DLD1 (cell line): ENCODE measurements at regions not wholly inside any gene's neighbourhood (a gene's known extent, or its start where the extent isn't known, plus 50 kb on each side); places are given as distances from the start of the nearest gene placed in this dataset.

Source experiments
- in situ Hi-C: cut with HindIII; loops from 2 replicates; pipeline ENCODE4 v1.10.0; 2017; ENCODE audit warnings: low sequenced_read_pairs

DNA sequence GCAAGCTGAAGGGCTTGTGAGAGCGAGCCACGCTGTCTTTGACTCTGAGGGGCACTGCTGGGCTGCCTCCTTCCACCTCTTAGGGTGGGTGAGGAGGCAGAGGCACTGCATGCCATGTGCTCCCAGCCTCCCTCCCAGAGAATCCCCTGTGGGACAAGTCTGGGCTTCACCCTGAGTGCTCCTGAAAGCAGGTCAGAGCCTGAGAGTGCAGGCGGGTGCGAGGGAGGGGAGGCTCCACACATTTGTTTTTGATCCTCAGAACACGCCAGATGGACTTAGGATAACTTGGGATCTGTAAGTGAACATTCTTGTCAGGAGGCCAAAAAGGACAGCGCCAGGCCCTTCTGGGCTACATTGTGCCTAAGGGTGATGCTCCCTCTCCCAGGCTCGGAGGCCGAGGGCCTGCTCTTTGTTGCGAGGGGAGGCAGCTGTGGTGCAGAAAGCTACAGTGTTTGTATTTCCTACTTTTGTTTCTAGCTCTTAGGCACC is 155.4 kb downstream of the TMX1 start:
- in situ Hi-C loops: no loop called here

DNA sequence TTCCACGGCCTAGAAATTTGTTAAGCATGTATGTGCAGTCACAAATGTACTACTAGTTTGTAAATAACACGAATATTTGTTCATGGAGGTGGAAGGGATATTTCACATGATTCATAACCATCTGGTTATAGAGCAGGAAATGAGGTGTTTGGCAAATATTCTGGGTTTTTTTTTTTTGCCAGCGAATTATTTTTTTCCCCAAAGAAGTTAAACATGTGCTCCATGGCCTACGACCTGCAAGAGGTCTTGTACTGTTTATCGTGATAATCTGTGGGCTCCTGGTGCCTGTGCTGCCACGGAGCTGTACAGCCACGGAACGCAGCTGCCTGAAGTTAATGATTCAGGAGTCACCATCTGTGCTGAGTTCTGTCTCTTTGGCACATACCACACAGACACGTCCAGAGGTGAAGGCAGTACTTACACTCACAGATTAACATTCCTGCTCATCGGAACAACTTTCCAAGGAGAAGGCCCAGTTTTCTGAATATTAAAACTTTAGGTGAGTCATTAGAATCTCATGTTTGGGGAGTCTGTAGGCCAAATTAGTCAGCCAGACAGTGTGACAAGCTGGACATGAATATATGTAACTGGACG is 156.3 kb downstream of the TMX1 start:
- in situ Hi-C loops: no loop called here

DNA sequence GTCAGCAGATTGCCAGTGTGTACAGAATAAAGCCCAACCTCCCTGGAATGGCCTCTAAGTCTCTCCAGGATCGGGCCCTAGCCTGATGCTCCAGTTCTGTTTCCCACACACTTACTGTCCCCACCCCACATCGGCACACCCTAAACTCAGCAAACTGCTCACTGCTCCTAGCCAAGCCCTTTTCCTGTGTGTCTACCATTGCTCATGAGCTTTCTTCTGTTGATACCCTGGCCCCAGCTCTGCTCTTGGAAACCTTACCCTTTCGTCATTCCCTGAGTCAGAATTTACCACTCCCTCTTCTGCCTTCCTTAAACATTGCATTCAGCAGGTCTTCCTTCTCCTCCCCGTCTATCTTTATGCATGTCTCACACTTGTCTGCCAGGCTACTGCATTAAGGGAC is 158.9 kb downstream of the TMX1 start:
- in situ Hi-C loops: no loop called here

DNA sequence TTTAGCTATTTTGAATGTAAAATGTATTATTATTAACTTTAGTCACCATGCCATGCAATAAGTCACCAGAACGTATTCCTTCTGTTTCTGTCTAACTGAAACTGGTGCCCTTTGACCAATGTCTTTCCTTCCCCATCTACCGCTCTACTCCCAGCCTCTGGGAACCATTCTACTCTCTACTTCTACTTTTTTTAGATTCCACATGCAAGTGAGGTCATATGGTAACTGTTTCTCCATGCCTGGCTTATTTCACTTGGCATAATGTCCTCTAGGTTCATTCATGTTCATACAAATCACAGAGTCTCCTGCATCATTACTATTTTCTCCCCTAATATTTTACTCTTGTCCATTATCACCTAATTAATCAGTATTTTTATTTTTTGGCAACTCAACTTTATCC is 160.1 kb downstream of the TMX1 start:
- in situ Hi-C loops: no loop called here

DNA sequence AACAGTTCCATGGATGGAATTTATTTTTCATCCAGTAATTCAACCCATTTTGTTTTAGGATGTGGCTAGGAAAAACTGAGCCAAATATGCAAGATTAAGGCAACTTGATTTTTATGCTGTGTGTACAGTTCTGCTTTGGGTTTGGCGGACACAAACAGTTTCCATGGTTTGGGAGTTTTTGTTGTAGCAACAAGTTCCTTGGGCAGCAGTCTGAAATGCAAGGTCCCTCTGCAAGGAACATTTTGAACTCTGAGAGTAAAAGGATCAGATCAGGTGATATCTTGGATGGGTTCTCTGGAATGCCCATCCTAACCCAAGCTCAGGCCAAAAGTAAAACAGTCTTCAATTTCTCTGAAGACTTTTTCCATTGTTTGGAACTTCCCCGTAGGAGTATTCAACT is 161.2 kb downstream of the TMX1 start:
- in situ Hi-C loops: no loop called here

DNA sequence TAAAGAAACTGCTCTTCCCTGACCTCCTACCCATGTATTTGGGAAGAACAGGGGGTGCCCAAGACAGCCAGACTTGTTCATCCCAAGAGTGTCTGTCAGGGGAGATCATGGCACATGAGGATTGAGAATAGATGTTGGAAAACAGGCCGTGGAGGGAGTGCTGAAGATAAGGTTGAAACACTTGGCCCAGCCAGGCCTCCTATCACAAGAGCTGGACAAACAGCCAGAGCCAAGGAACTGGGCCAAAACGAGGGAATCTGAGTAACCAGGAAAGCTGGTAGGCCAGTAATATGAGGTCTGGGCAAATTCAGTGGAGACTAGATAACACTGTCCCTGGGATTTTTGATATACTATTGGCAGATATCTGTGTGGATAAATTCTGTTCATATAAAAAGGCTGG is 161.7 kb downstream of the TMX1 start:
- in situ Hi-C loops: no loop called here

DNA sequence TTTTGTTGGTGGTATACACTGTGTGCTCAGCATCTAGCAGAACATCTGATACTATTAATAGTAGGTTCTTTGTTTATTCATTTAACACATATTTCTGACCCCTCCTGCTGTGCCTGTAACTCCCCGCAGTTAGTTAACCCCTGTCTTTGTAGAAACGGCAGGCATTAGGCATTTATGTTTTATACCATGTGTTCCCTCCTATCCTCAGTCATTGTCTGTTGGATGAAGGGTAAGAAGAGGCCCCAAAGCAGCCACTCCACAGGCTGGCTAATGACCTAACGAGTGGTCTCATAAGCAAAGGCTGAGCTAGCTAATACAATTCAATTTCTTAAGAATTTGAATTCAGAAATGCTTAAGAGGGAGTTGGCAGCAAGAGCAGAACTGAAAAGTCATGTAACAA is 170.8 kb downstream of the TMX1 start:
- in situ Hi-C loops: no loop called here

DNA sequence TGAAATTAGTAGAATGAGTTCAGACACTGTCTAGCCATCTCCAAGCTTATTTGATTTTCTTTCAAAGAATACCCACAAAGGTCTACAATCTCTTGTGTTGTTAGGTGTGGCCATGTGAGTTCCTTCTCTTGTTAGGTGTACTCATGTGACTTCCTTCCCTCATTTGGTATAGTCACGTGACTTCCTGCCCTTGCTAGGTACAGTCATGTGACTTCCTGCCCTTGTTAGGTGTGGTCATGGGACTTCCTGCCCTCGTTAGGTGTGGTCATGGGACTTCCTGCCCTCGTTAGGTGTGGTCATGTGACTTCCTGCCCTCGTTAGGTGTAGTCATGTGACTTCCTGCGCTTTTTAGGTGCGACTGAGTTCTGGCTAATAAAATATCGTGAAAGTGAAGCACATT is 179.6 kb downstream of the TMX1 start:
- in situ Hi-C loops: loop anchor here (10.0 kb wide), 1 partner anchor 365 kb away; no protein-coding TSS in a partner anchor

DNA sequence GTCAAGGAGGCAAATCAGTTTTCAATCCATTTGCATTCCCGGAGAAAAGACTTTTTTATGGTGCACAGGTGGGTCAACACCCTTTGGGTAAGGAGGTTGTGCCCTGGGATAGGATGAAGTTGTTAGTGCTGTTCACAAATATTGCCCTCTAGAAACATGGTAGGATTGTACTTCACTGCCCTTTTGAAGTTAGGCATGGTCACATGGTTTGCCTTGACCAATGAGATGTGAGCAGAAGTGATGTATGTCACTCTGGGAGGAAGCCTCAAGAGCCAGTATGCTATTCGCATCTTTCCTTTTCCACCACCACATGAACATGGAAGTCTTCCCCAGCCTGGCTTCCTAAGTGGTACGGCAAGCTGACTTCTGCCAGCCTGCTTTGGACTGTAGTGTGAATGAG is 182.7 kb downstream of the TMX1 start:
- in situ Hi-C loops: loop anchor here (10.0 kb wide), 1 partner anchor 362 kb away; no protein-coding TSS in a partner anchor

DNA sequence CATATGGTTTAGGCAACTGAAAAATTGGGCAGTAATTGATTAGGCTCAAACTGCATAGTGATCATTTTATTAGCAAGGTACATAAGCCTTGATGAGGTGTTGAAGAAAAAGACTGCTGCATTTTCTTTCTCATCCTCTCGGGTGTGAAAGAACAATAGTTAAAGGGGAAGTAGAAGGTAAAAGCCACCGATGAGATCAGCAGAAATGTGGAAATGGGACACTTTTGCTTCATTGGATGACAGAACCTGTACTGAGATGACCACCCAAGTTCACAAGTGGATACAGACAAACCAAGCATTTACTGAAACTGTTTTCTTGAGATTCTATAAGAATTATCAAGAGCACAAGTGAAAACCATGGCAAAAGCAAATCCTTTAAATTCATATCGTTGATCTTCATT is 184.0 kb downstream of the TMX1 start:
- in situ Hi-C loops: loop anchor here (10.0 kb wide), 1 partner anchor 361 kb away; no protein-coding TSS in a partner anchor

DNA sequence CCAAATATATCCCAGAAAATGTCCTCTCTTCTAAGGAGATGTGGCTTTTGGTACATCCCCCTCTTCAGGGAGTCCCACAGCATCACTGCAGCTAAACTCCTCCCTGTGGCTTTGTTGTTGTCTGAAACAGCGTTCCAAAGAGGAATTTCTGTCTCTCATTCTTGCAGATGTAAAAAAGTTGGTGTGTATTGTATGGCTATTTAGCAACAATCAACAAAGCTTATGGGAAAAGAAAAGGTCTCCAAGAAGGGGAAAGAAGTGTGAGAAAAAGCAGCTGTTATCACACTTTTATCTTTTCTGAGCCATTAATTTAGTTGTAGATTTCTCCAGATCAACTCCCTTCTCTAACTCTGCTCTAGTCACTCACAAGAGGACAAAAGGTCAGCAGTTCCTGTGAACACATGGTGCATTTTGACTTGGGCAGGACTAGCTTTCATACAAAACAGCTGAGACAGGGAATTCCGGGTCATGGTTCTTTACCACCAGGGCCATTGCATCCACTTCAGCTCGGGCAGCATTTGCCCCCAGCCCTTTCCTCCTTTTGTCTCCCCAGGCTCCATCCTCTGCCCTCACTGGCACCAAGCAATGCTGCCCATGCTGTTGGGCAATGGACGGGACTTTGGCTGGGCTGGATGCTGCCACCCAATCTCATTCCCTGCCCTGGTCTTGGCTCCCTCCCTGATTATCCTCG is 184.7 kb downstream of the TMX1 start:
- in situ Hi-C loops: loop anchor here (10.0 kb wide), 1 partner anchor 360 kb away; no protein-coding TSS in a partner anchor

DNA sequence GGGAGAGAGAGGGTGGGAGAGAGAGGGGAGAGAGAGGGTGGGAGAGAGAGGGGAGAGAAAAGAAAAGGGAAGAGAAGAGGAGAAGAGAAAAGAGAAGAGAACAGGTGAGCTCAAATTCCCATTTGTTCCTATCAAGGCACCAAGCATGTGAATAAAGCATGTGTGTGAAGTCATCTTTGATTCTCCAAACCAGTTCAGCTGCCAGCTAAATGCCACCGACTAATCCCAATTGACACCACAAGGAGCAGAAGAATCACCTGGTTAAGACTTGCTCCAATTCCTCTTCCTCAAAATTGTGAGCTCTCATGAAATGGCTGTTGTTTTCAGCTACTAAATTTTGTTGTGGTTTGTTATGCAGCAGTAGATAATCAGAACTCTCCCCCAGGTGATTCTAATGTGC is 188.9 kb downstream of the TMX1 start:
- in situ Hi-C loops: loop anchor here (10.0 kb wide), 1 partner anchor 356 kb away; no protein-coding TSS in a partner anchor

DNA sequence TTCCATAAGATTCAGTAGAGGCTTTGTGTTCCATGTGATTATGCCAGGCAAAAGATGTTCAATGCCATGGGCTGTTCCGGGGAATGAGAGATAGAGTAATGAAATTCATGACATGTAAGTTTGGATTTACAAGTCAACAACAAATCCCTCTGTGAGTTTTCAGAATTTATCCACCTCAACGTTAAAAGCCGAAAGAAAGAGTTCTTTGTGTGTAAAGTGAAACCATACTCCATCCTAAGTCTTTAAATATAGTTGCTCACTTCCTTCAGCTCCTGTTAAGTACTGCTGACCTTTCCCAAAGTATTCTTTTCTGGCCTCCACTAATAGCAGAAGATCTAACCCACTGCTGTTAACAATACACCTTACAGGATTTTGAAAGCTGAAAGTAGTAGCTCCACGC is 190.0 kb downstream of the TMX1 start:
- in situ Hi-C loops: no loop called here

DNA sequence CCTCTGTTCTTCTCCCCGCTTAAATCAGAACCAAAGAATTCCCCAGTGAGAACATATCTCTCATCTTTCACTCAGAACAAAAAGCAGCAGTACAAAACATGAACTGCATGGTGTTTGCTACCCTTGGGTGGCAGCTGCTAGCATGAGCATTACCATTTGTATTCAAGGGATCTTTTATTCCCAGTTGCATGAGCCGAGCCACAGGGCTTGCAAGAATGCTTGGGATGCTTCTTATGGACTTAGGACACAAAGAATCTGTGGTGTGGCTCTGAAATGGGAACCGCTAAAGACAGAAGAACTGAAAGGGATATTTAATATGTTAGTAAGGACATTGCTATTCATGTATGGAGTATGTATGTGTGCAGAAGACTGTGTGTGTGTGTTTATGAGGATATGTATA is 190.6 kb downstream of the TMX1 start:
- in situ Hi-C loops: no loop called here

DNA sequence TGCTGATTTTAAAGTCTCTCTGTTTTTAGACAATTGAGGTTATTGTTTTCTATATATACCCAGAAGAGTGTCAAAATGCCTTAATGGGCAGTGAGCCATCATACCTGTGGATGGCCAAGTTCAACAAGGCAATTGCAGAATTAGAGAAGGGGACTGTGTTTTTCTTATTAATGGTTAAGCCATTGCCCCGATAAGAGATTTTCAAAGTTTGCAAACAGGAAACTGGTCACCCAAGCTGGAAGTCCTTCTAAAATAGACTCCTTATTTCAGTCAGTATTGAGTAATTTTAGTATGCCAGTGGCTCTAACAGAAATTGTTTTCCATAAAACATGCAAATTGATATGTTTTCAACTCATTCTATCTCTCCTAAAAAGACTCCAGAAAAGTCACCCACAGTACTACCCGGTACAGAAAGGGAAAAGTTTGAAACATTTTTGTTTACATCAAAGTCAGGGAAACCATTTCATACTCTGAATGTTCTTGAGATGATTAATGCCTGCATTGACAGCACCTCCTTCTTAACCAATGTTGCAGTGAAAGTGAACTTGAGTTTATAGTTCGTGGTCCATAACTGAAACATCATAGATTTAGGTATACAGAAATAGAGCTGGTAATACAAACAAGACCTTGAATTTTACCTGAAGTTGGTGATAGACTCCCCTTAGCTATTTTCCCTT is 191.1 kb downstream of the TMX1 start:
- in situ Hi-C loops: no loop called here

DNA sequence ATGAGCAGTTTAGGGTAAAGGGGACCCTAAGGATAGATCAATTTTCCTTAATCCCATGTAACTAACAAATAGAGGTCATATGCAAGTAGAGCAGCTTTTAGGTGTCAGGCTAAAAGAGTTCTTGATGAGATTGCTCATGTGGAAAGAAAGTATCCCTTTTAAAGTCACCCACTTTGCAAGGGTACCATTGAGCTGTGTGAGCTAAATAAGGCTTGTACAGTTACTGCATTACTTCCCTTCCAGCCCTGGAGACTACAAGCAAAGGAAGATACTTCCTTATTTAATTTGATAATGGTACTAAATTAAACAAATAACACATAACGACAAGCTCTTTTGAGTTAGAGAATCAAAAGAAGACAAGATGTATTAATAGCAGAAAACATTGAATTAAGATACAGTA is 191.7 kb downstream of the TMX1 start:
- in situ Hi-C loops: no loop called here

DNA sequence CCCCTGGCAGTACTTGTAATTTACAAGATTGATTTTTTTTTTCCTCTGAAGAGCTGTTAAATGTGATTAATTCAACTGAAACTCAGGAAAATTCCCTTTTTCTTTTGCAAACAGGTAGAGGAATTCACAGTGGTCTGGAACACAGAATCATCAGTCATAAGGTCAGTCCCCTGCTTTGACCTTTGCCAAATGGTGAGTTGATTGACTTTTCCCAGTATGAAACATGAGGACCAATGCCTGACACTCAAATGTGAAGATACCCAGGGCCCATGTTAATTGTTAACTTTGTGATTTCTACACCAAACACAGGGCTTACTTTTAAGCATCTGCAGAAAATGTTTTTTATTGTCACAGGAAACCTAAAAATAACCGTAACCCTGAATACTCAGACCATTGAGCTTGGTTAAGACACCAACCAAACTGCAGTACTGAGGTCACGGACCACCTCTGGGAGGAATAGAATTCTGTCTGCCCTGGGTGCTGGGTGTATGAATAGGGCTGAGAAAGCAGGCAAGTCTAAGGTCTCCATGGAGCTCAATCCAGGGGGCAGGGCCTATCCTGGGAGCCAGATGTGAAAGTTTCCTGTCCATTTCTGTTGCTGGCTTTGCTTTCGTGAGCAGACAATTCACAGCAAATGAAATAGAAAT is 192.4 kb downstream of the TMX1 start:
- in situ Hi-C loops: no loop called here

DNA sequence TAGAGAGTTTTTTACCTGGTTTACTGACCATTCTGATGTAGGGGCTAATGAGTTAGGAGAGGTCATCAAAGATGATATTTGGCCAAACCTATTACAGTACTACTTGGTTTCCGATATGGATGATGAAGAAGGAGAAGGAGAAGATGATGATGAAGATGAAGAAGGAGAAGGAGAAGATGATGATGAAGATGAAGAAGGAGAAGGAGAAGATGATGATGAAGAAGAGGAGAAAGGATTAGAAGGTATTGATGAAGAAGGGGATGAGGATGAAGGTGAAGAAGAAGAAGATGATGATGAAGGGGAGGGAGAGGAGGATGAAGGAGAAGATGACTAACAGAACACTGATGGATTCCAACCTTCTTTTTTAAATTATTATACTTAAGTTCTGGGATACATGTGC is 196.6 kb downstream of the TMX1 start:
- in situ Hi-C loops: no loop called here

DNA sequence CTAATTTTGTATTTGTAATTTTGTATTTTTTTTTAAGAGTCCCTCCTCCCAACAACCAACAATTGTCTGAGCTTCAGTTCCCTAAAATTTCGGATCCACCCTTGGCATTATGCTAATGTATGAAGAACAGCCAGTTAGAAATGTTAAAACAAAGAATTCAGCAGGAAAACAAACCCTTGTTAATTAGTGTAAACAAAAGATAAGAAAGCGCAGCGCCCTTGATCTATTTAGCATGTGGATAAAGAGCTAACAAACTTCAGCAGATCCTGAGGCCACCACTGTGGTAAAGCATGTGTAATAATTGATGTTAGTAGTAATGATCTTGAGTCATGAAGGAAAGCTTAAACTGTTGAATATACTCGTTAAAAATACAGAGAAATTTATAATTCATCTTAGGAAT is 199.8 kb downstream of the TMX1 start:
- in situ Hi-C loops: no loop called here

DNA sequence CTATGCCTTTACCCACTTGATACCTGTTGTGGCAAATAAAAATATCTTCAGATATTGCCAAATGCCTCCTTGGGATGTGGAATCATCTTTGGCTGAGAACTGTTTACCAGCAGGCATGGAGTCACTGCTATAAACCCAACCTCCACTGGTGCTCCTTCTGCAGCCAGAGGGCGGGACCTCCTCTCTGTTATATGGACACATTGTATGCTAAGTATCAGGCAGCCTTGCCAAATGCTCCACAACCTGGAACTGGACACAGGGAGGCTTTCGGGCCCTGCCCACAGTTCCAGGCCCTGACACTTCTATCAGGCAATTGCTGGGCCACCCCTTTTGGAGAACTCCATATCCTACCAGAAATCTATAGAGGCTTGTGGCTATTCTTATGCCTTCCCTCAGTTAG is 201.0 kb downstream of the TMX1 start:
- in situ Hi-C loops: no loop called here

DNA sequence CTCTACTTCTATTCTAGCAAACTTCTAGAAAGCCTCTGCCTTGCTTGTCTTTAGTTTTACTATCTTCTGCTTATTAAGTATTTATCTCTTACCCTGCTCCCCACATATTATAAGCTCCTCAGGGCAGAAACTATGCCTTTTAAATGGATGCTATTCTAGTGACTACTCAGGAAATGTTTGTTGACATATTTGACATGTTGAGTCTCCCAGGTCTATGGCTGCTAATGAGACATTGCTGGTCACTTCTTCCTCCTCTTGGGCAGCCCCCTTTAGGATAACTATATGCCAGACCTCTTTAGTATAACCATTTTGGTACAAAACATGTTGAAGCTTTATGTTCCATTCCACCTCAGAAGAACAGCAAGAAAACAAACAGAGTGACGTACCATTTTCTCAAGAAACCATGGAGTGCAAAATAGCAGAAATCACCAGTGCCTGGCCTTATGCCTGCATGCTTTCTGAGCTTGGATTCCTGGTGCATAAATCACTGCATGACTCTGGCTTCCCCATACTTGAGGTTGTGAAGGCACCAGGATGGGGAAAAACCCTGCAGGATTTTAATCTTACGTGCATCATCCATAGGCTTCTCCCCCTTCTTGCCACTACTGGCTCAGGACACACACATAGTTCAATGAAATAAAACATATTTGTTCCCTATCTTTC is 202.6 kb downstream of the TMX1 start:
- in situ Hi-C loops: no loop called here
